HEK293 (cell line): ENCODE measurements at regions not wholly inside any gene's neighbourhood (a gene's known extent, or its start where the extent isn't known, plus 50 kb on each side); places are given as distances from the start of the nearest gene placed in this dataset.

Experiments
- CTCF ChIA-PET: fragments of 350-600 bp; formaldehyde crosslinking; extraction: SDS; loops from one replicate; lab custom pipeline; 2021; ENCODE audit warnings: antibody characterized with exemption; lab: Yijun Ruan, JAX
- POLR2A ChIA-PET: fragments of 300-600 bp; formaldehyde crosslinking; extraction: SDS; loops from one replicate; lab custom pipeline; 2020; ENCODE audit warnings: antibody characterized with exemption, inconsistent platforms; lab: Yijun Ruan, JAX
- H3K27ac ChIP-seq: fragments of 200-500 bp; sonication (Bioruptor generic); 2 replicates; pipeline ENCODE4 v1.5.1; 2014; ENCODE audit warnings: low read depth, low read length, control low read depth, inconsistent platforms; ENCODE audit errors: extremely low read depth
- H3K36me3 ChIP-seq, 2 experiments: fragments of 200-500 bp in 1 of 2; sonication (Bioruptor generic) in 1 of 2; 1 replicate in 1 of 2; 2 replicates in 1 of 2; pipeline ENCODE4 v1.5.1; 2014 to 2017; ENCODE audit warnings: inconsistent platforms in 2 of 2, low read length in 2 of 2; ENCODE audit not compliant: control insufficient read depth in 2 of 2, insufficient read depth in 1 of 2
- H3K4me1 ChIP-seq: fragments of 200-500 bp; sonication (Bioruptor generic); 2 replicates; pipeline ENCODE4 v1.5.1; 2014; ENCODE audit warnings: mild to moderate bottlenecking, low read length, inconsistent platforms; ENCODE audit not compliant: control insufficient read depth, insufficient read depth
- H3K4me3 ChIP-seq: 2 replicates; pipeline ENCODE4 v1.5.1; 2011; ENCODE audit warnings: low read depth, mild to moderate bottlenecking, control low read depth, low read length, moderate library complexity
- H3K9me3 ChIP-seq: fragments of 200-500 bp; sonication (Bioruptor generic); 2 replicates; pipeline ENCODE4 v1.5.1; 2014; ENCODE audit warnings: low read depth, low read length, inconsistent platforms; ENCODE audit not compliant: control insufficient read depth, insufficient read depth
- ATF2 ChIP-seq: fragments of 450-650 bp; formaldehyde crosslinking; IDR thresholded peaks from 2 replicates; pipeline ENCODE4 v1.5.1; 2016; ENCODE audit warnings: missing biosample characterization, missing genetic modification characterization, low read depth
- GLI2 ChIP-seq: fragments of 450-650 bp; formaldehyde crosslinking; IDR thresholded peaks from 2 replicates; pipeline ENCODE4; 2017; ENCODE audit warnings: missing biosample characterization, missing genetic modification characterization, low read depth, borderline replicate concordance
- KLF16 ChIP-seq: fragments of 450-650 bp; formaldehyde crosslinking; IDR thresholded peaks from 2 replicates; pipeline ENCODE4 v1.5.1; 2017; ENCODE audit warnings: missing biosample characterization, missing genetic modification characterization
- MYNN ChIP-seq: fragments of 450-650 bp; formaldehyde crosslinking; IDR thresholded peaks from 2 replicates; pipeline ENCODE4 v1.5.1; 2016; ENCODE audit warnings: missing biosample characterization, missing genetic modification characterization, borderline replicate concordance
- RBAK ChIP-seq: fragments of 450-650 bp; formaldehyde crosslinking; IDR thresholded peaks from 2 replicates; pipeline ENCODE4 v1.5.1; 2016; ENCODE audit warnings: missing biosample characterization, missing genetic modification characterization
- REPIN1 ChIP-seq: fragments of 450-650 bp; formaldehyde crosslinking; IDR thresholded peaks from 2 replicates; pipeline ENCODE4 v1.5.1; 2017; ENCODE audit warnings: missing biosample characterization, missing genetic modification characterization, low read depth
- TCF7L2 ChIP-seq: IDR thresholded peaks from 2 replicates; pipeline ENCODE4 v1.6.1; 2011; ENCODE audit warnings: low read depth, mild to moderate bottlenecking, inconsistent platforms, low read length, moderate library complexity, borderline replicate concordance
- ZBTB1 ChIP-seq: fragments of 450-650 bp; formaldehyde crosslinking; IDR thresholded peaks from 2 replicates; pipeline ENCODE4 v1.5.1; 2016; ENCODE audit warnings: missing biosample characterization, missing genetic modification characterization
- ZBTB11 ChIP-seq: fragments of 450-650 bp; formaldehyde crosslinking; conservative IDR thresholded peaks from 2 replicates; pipeline ENCODE4 v1.5.1; 2016; ENCODE audit warnings: low read depth, missing biosample characterization, missing genetic modification characterization
- ZBTB7A ChIP-seq: fragments of 450-650 bp; formaldehyde crosslinking; IDR thresholded peaks from 2 replicates; pipeline ENCODE4 v1.5.1; 2016; ENCODE audit warnings: low read depth, missing biosample characterization, missing genetic modification characterization
- ZFP37 ChIP-seq: fragments of 450-650 bp; formaldehyde crosslinking; IDR thresholded peaks from 2 replicates; pipeline ENCODE4 v1.5.1; 2016; ENCODE audit warnings: missing biosample characterization, missing genetic modification characterization
- ZNF10 ChIP-seq: fragments of 450-650 bp; formaldehyde crosslinking; IDR thresholded peaks from 2 replicates; pipeline ENCODE4 v1.5.1; 2017; ENCODE audit warnings: missing biosample characterization, missing genetic modification characterization
- ZNF114 ChIP-seq: fragments of 450-650 bp; formaldehyde crosslinking; IDR thresholded peaks from 2 replicates; pipeline ENCODE4 v1.5.0; 2017; ENCODE audit warnings: missing biosample characterization, missing genetic modification characterization
- ZNF155 ChIP-seq: fragments of 450-650 bp; formaldehyde crosslinking; IDR thresholded peaks from 2 replicates; pipeline ENCODE4 v1.5.1; 2016; ENCODE audit warnings: missing biosample characterization, missing genetic modification characterization
- ZNF239 ChIP-seq: fragments of 450-650 bp; formaldehyde crosslinking; IDR thresholded peaks from 2 replicates; pipeline ENCODE4 v1.5.1; 2016; ENCODE audit warnings: missing biosample characterization, missing genetic modification characterization
- ZNF248 ChIP-seq: fragments of 450-650 bp; formaldehyde crosslinking; IDR thresholded peaks from 2 replicates; pipeline ENCODE4 v1.5.1; 2017; ENCODE audit warnings: missing biosample characterization, missing genetic modification characterization
- ZNF26 ChIP-seq: fragments of 450-650 bp; formaldehyde crosslinking; IDR thresholded peaks from 2 replicates; pipeline ENCODE4 v1.5.1; 2016; ENCODE audit warnings: missing biosample characterization, missing genetic modification characterization
- ZNF366 ChIP-seq: fragments of 450-650 bp; formaldehyde crosslinking; conservative IDR thresholded peaks from 2 replicates; pipeline ENCODE4 v1.5.1; 2016; ENCODE audit warnings: missing biosample characterization, missing genetic modification characterization
- ZNF416 ChIP-seq: fragments of 450-650 bp; formaldehyde crosslinking; IDR thresholded peaks from 2 replicates; pipeline ENCODE4 v1.5.1; 2016; ENCODE audit warnings: missing biosample characterization, missing genetic modification characterization
- ZNF555 ChIP-seq: fragments of 450-650 bp; formaldehyde crosslinking; conservative IDR thresholded peaks from 2 replicates; pipeline ENCODE4 v1.5.1; 2017; ENCODE audit warnings: missing biosample characterization, mild to moderate bottlenecking, missing genetic modification characterization, inconsistent platforms
- ZNF623 ChIP-seq: fragments of 450-650 bp; formaldehyde crosslinking; IDR thresholded peaks from 2 replicates; pipeline ENCODE4 v1.5.1; 2016; ENCODE audit warnings: missing biosample characterization, missing genetic modification characterization
- ZNF626 ChIP-seq: fragments of 450-650 bp; sonication (Bioruptor Pico); formaldehyde crosslinking; IDR thresholded peaks from 2 replicates; pipeline ENCODE4 v1.5.1; 2018; ENCODE audit warnings: missing biosample characterization, missing genetic modification characterization, inconsistent platforms
- ZNF645 ChIP-seq: fragments of 450-650 bp; formaldehyde crosslinking; IDR thresholded peaks from 2 replicates; pipeline ENCODE4; 2016; ENCODE audit warnings: missing biosample characterization, missing genetic modification characterization
- ZNF658 ChIP-seq: fragments of 450-650 bp; formaldehyde crosslinking; IDR thresholded peaks from 2 replicates; pipeline ENCODE4; 2016; ENCODE audit warnings: missing biosample characterization, missing genetic modification characterization
- ZNF785 ChIP-seq: fragments of 450-650 bp; formaldehyde crosslinking; IDR thresholded peaks from 2 replicates; pipeline ENCODE4 v1.5.1; 2016; ENCODE audit warnings: missing biosample characterization, missing genetic modification characterization

- Histone ChIP-seq H3K4me3 (no peak overlapping the region), H3K36me3 (no peaks in the 10 kb centered on the region), H3K27ac (no peak overlapping the region), H3K4me1 (no peaks in the 10 kb centered on the region), H3K9me3 (no peaks in the 10 kb centered on the region)
- TF ChIP-seq ZBTB11 (tag by site-specific recombination) (no peak), ZBTB7A (tag by site-specific recombination) (no peak), RBAK (no peak), ZNF785 (no peak), MYNN (tag by site-specific recombination) (no peak), ZBTB1 (tag by site-specific recombination) (no peak), ZNF10 (no peak), ZNF26 (tag by site-specific recombination) (no peak), ATF2 (tag by site-specific recombination) (no peak)
- POLR2A ChIA-PET: no interaction called here
- CTCF ChIA-PET: interaction anchor here (0.6 to 1.1 kb wide), 2 partner anchors 19 to 41 kb away, joined by 3 read pairs; no protein-coding TSS in a partner anchor
Measured at GRCh38 chr14:22489957-22490950, 98.8 kb downstream of the DAD1 start.

GRCh38 chr14:22489244-22489545 is 99.8 kb downstream of the DAD1 start:
- Histone ChIP-seq H3K4me3 (no peak overlapping the region), H3K27ac (no peak overlapping the region), H3K36me3 (no peaks in the 10 kb centered on the region), H3K9me3 (no peaks in the 10 kb centered on the region), H3K4me1 (no peaks in the 10 kb centered on the region)
- ChIA-PET POLR2A (no interaction called here), CTCF (interaction anchor here (0.6 kb wide), 1 partner anchor 42 kb away, joined by 3 read pairs; no protein-coding TSS in a partner anchor)
- TF ChIP-seq ZNF555 (tag by site-specific recombination) (no peak), REPIN1 (no peak), GLI2 (tag by site-specific recombination) (no peak), ZNF626 (tag by site-specific recombination) (no peak), MYNN (tag by site-specific recombination) (no peak), ZNF645 (tag by site-specific recombination) (no peak), TCF7L2 (no peak), ZNF658 (tag by site-specific recombination) (no peak), ZNF155 (tag by site-specific recombination) (no peak), KLF16 (tag by site-specific recombination) (no peak), ZNF366 (tag by site-specific recombination) (no peak), ZNF239 (tag by site-specific recombination) (no peak), ZFP37 (tag by site-specific recombination) (no peak), ZNF623 (tag by site-specific recombination) (no peak), ZNF248 (no peak), RBAK (no peak), ZNF114 (tag by site-specific recombination) (no peak), ZNF416 (tag by site-specific recombination) (no peak)
